K562 (cell line): ENCODE measurements at regions not wholly inside any gene's neighbourhood (a gene's known extent, or its start where the extent isn't known, plus 50 kb on each side); places are given as distances from the start of the nearest gene placed in this dataset.
A peak's percentile ranks its signal among the peaks of the same experiment; 100 is the strongest.

Source experiments
- BRD4 ChIP-seq: fragments of 200-600 bp; sonication (generic); IDR thresholded peaks from 2 replicates; pipeline ENCODE4 v1.6.1; 2017; ENCODE audit warnings: inconsistent platforms
- COPS2 ChIP-seq: fragments of 450-650 bp; conservative IDR thresholded peaks from 2 replicates; pipeline ENCODE4 v1.6.1; 2016; ENCODE audit warnings: mild to moderate bottlenecking, moderate library complexity
- CREB1 ChIP-seq, 2 experiments: sonication (generic) in 1 of 2; formaldehyde crosslinking in 1 of 2; IDR thresholded peaks; 2 replicates each; pipeline versions ENCODE4 v1.6.1 to v1.8.0; 2012 to 2022; ENCODE audit warnings: inconsistent platforms in 1 of 2, mild to moderate bottlenecking in 1 of 2, missing genetic modification reagents in 1 of 2, moderate library complexity in 1 of 2
- DNMT1 ChIP-seq: fragments of 450-650 bp; IDR thresholded peaks from 2 replicates; pipeline ENCODE4 v1.6.1; 2016; ENCODE audit warnings: antibody characterized with exemption, mild to moderate bottlenecking
- ETV6 ChIP-seq, 3 experiments: fragments of 150-350 bp in 1 of 3; sonication (generic) in 1 of 3; formaldehyde crosslinking in 1 of 3; IDR thresholded peaks; 2 replicates each; pipeline versions ENCODE4 v1.6.1 to v1.8.0; 2014 to 2022; ENCODE audit warnings: borderline replicate concordance in 2 of 3, low read depth in 2 of 3, antibody characterized with exemption in 1 of 3, low read length in 1 of 3, mild to moderate bottlenecking in 1 of 3, missing genetic modification reagents in 1 of 3
- HDGF ChIP-seq: fragments of 450-650 bp; IDR thresholded peaks from 2 replicates; pipeline ENCODE4 v1.6.1; 2016
- HNRNPK ChIP-seq: fragments of 200-400 bp; formaldehyde crosslinking; IDR thresholded peaks from one replicate; pipeline ENCODE4 v1.6.1; 2018; ENCODE audit warnings: mild to moderate bottlenecking, low read depth, low read length; ENCODE audit not compliant: poor library complexity, severe bottlenecking
- KLF13 ChIP-seq: fragments of 450-650 bp; IDR thresholded peaks from 2 replicates; pipeline ENCODE4 v1.6.1; 2016; ENCODE audit warnings: missing genetic modification characterization, low read depth, mild to moderate bottlenecking, missing compliant biosample characterization, moderate library complexity, borderline replicate concordance
- NEUROD1 ChIP-seq: fragments of 150-350 bp; IDR thresholded peaks from 2 replicates; pipeline ENCODE4 v1.6.1; 2014; ENCODE audit warnings: borderline replicate concordance, low read length, low read depth; ENCODE audit not compliant: partially characterized antibody
- NFIX ChIP-seq: fragments of 250-450 bp; sonication (Bioruptor Pico); IDR thresholded peaks from 2 replicates; pipeline ENCODE4 v1.4.0; 2020; ENCODE audit warnings: low read depth, mild to moderate bottlenecking, moderate library complexity
- PTRF ChIP-seq: fragments of 450-650 bp; IDR thresholded peaks from 2 replicates; pipeline ENCODE4 v1.6.1; 2016; ENCODE audit warnings: mild to moderate bottlenecking, missing genetic modification characterization, missing compliant biosample characterization
- ZNF707 ChIP-seq: fragments of 250-450 bp; sonication (Bioruptor Pico); conservative IDR thresholded peaks from 2 replicates; pipeline ENCODE4 v1.8.0; 2022; ENCODE audit warnings: inconsistent platforms, mild to moderate bottlenecking, moderate library complexity
- TF ChIP-seq, protein P1 (sequence below): sonication (generic); formaldehyde crosslinking; IDR thresholded peaks from 2 replicates; pipeline ENCODE4 v1.8.0; 2023; ENCODE audit warnings: mild to moderate bottlenecking, missing genetic modification reagents
- TF ChIP-seq, protein P2 (sequence below): sonication (generic); formaldehyde crosslinking; IDR thresholded peaks from 2 replicates; pipeline ENCODE4 v1.8.0; 2022; ENCODE audit warnings: mild to moderate bottlenecking, missing genetic modification reagents
- TF ChIP-seq, protein P3 (sequence below): fragments of 450-650 bp; IDR thresholded peaks from 2 replicates; pipeline ENCODE4 v1.6.1; 2017; ENCODE audit warnings: antibody characterized with exemption, mild to moderate bottlenecking

DNA sequence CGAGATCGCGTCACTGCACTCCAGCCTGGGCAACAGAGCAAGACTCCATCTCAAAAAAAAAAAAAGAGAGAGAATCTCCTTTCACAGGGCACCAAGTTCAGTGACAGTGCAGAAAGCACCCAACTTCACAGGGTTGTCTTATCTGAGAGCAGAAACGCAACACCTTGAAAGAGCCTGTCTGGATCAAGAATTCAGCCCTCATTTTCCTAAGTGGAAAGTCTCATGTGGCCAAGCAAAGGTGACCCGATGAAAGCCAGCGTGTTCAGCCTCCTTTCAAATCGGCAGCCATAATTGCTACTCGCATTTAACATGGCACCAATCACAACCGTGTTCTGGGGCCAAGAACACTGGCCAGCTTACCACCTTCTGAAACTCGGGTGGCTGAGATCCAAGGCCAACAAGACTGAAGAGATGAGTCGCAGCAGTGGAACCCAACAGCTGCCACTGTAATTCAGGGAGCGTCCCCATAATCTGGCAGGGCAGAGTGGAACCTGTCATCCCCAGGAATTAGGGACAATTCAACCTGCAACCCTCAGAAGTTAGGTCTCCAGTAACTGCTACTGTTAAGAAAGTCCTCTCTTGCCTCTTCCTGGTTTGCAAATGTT is 536.7 kb upstream of the JARID2 start (continued):
- TF ChIP-seq, protein P1, sequence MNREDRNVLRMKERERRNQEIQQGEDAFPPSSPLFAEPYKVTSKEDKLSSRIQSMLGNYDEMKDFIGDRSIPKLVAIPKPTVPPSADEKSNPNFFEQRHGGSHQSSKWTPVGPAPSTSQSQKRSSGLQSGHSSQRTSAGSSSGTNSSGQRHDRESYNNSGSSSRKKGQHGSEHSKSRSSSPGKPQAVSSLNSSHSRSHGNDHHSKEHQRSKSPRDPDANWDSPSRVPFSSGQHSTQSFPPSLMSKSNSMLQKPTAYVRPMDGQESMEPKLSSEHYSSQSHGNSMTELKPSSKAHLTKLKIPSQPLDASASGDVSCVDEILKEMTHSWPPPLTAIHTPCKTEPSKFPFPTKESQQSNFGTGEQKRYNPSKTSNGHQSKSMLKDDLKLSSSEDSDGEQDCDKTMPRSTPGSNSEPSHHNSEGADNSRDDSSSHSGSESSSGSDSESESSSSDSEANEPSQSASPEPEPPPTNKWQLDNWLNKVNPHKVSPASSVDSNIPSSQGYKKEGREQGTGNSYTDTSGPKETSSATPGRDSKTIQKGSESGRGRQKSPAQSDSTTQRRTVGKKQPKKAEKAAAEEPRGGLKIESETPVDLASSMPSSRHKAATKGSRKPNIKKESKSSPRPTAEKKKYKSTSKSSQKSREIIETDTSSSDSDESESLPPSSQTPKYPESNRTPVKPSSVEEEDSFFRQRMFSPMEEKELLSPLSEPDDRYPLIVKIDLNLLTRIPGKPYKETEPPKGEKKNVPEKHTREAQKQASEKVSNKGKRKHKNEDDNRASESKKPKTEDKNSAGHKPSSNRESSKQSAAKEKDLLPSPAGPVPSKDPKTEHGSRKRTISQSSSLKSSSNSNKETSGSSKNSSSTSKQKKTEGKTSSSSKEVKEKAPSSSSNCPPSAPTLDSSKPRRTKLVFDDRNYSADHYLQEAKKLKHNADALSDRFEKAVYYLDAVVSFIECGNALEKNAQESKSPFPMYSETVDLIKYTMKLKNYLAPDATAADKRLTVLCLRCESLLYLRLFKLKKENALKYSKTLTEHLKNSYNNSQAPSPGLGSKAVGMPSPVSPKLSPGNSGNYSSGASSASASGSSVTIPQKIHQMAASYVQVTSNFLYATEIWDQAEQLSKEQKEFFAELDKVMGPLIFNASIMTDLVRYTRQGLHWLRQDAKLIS: no peak
- TF ChIP-seq, protein P2, sequence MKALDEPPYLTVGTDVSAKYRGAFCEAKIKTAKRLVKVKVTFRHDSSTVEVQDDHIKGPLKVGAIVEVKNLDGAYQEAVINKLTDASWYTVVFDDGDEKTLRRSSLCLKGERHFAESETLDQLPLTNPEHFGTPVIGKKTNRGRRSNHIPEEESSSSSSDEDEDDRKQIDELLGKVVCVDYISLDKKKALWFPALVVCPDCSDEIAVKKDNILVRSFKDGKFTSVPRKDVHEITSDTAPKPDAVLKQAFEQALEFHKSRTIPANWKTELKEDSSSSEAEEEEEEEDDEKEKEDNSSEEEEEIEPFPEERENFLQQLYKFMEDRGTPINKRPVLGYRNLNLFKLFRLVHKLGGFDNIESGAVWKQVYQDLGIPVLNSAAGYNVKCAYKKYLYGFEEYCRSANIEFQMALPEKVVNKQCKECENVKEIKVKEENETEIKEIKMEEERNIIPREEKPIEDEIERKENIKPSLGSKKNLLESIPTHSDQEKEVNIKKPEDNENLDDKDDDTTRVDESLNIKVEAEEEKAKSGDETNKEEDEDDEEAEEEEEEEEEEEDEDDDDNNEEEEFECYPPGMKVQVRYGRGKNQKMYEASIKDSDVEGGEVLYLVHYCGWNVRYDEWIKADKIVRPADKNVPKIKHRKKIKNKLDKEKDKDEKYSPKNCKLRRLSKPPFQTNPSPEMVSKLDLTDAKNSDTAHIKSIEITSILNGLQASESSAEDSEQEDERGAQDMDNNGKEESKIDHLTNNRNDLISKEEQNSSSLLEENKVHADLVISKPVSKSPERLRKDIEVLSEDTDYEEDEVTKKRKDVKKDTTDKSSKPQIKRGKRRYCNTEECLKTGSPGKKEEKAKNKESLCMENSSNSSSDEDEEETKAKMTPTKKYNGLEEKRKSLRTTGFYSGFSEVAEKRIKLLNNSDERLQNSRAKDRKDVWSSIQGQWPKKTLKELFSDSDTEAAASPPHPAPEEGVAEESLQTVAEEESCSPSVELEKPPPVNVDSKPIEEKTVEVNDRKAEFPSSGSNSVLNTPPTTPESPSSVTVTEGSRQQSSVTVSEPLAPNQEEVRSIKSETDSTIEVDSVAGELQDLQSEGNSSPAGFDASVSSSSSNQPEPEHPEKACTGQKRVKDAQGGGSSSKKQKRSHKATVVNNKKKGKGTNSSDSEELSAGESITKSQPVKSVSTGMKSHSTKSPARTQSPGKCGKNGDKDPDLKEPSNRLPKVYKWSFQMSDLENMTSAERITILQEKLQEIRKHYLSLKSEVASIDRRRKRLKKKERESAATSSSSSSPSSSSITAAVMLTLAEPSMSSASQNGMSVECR (CRISPR knock-in tag): no peak
- TF ChIP-seq CREB1 (IDR thresholded peaks at IDR 0.05): no peak
- no peak for TF ChIP-seq CREB1 (CRISPR knock-in tag; IDR thresholded peaks at IDR 0.05)
- no peak for TF ChIP-seq BRD4
- no peak for TF ChIP-seq NFIX (CRISPR knock-in tag)
- no peak for TF ChIP-seq ETV6 (IDR thresholded peaks at IDR 0.05; ENCODE audit: borderline replicate concordance in 1 of 2, low read depth in 2 of 2, low read length in 1 of 2)
- no peak for TF ChIP-seq ETV6 (CRISPR knock-in tag; IDR thresholded peaks at IDR 0.05; ENCODE audit: borderline replicate concordance)
- TF ChIP-seq HDGF: no peak
- no peak for TF ChIP-seq NEUROD1
- TF ChIP-seq, protein P3, sequence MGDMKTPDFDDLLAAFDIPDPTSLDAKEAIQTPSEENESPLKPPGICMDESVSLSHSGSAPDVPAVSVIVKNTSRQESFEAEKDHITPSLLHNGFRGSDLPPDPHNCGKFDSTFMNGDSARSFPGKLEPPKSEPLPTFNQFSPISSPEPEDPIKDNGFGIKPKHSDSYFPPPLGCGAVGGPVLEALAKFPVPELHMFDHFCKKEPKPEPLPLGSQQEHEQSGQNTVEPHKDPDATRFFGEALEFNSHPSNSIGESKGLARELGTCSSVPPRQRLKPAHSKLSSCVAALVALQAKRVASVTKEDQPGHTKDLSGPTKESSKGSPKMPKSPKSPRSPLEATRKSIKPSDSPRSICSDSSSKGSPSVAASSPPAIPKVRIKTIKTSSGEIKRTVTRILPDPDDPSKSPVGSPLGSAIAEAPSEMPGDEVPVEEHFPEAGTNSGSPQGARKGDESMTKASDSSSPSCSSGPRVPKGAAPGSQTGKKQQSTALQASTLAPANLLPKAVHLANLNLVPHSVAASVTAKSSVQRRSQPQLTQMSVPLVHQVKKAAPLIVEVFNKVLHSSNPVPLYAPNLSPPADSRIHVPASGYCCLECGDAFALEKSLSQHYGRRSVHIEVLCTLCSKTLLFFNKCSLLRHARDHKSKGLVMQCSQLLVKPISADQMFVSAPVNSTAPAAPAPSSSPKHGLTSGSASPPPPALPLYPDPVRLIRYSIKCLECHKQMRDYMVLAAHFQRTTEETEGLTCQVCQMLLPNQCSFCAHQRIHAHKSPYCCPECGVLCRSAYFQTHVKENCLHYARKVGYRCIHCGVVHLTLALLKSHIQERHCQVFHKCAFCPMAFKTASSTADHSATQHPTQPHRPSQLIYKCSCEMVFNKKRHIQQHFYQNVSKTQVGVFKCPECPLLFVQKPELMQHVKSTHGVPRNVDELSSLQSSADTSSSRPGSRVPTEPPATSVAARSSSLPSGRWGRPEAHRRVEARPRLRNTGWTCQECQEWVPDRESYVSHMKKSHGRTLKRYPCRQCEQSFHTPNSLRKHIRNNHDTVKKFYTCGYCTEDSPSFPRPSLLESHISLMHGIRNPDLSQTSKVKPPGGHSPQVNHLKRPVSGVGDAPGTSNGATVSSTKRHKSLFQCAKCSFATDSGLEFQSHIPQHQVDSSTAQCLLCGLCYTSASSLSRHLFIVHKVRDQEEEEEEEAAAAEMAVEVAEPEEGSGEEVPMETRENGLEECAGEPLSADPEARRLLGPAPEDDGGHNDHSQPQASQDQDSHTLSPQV: peak; percentile 86
- no peak for TF ChIP-seq ZNF707 (CRISPR knock-in tag)
- peak; percentile 11; the same call in 1 of the 2 replicates for TF ChIP-seq KLF13
- peak; percentile 16; the same call in 1 of the 2 replicates for TF ChIP-seq PTRF (tag)
- TF ChIP-seq COPS2: no peak
- TF ChIP-seq DNMT1: no peak
- no peak for TF ChIP-seq HNRNPK
